DND-41 (cell line): ENCODE measurements at regions not wholly inside any gene's neighbourhood (a gene's known extent, or its start where the extent isn't known, plus 50 kb on each side); places are given as distances from the start of the nearest gene placed in this dataset.

ENCODE experiments used
- EZH2 ChIP-seq: IDR thresholded peaks from 3 replicates; pipeline ENCODE4 v1.6.1; 2012; ENCODE audit warnings: borderline replicate concordance, low read depth, mild to moderate bottlenecking, moderate library complexity, low read length, inconsistent platforms; ENCODE audit not compliant: severe bottlenecking
- TF ChIP-seq, protein P1 (sequence below): IDR thresholded peaks from 2 replicates; pipeline ENCODE4 v1.5.1; 2012; ENCODE audit warnings: borderline replicate concordance, low read length, moderate library complexity, mild to moderate bottlenecking; ENCODE audit not compliant: poor library complexity, severe bottlenecking; ENCODE audit errors: extremely low read depth

GRCh38 chr13:61727767-61728166 is 312.1 kb upstream of the PCDH20 start:
- TF ChIP-seq, protein P1, sequence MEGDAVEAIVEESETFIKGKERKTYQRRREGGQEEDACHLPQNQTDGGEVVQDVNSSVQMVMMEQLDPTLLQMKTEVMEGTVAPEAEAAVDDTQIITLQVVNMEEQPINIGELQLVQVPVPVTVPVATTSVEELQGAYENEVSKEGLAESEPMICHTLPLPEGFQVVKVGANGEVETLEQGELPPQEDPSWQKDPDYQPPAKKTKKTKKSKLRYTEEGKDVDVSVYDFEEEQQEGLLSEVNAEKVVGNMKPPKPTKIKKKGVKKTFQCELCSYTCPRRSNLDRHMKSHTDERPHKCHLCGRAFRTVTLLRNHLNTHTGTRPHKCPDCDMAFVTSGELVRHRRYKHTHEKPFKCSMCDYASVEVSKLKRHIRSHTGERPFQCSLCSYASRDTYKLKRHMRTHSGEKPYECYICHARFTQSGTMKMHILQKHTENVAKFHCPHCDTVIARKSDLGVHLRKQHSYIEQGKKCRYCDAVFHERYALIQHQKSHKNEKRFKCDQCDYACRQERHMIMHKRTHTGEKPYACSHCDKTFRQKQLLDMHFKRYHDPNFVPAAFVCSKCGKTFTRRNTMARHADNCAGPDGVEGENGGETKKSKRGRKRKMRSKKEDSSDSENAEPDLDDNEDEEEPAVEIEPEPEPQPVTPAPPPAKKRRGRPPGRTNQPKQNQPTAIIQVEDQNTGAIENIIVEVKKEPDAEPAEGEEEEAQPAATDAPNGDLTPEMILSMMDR, result no peak
- no peak for TF ChIP-seq EZH2
